HCT116 (cell line): ENCODE measurements at regions not wholly inside any gene's neighbourhood (a gene's known extent, or its start where the extent isn't known, plus 50 kb on each side); places are given as distances from the start of the nearest gene placed in this dataset.

ENCODE experiments used
- ATAC-seq: fragments of 200-7000 bp; cut with Tn5 transposase; 2 replicates; pipeline ENCODE4 v1.9.1; 2020; ENCODE audit warnings: mild to moderate bottlenecking, moderate library complexity
- BruUV-seq: library from RNA; stranded (reverse); fragments of 400-500 nt; replicated peaks from 2 replicates; lab custom pipeline; 2021; lab: Mats Ljungman, UMichigan
- CTCF ChIA-PET: fragments of 300-600 bp; sonication (Branson Sonifier 250); formaldehyde crosslinking; loops from one replicate; lab custom pipeline; 2021; ENCODE audit warnings: antibody characterized with exemption; lab: Charles Lee
- POLR2A ChIA-PET: fragments of 300-600, 350-600 bp; sonication (Branson Sonifier 250); formaldehyde crosslinking; loops from one replicate; lab custom pipeline; 2021; ENCODE audit warnings: antibody characterized with exemption; lab: Charles Lee
- RAD21 ChIA-PET, 2 experiments: fragments of 300-600 bp; sonication (Branson Sonifier 250); formaldehyde crosslinking; loops; one replicate each; lab custom pipeline; 2023; ENCODE audit warnings: low total read pairs in 2 of 2; ENCODE audit not compliant: uncharacterized antibody in 2 of 2, unreplicated experiment in 2 of 2, low non-redundant PET in 1 of 2; lab: Charles Lee
- DNase-seq: peaks from one replicate; pipeline ENCODE4 v3.0.0-alpha.2; 2010; ENCODE audit warnings: low read depth, low spot score
- H2AFZ ChIP-seq: fragments of 200-600 bp; shearing (Covaris generic), sonication (generic); 2 replicates; pipeline ENCODE4 v1.6.1; 2017; ENCODE audit warnings: low read depth, mixed run types, mixed read lengths, antibody characterized with exemption, low read length; ENCODE audit not compliant: poor library complexity, severe bottlenecking
- H3K27ac ChIP-seq: 2 replicates; pipeline ENCODE4 v1.5.1; 2012; ENCODE audit warnings: low read depth, low read length
- H3K27me3 ChIP-seq: fragments of 200-600 bp; sonication (generic); 2 replicates; pipeline ENCODE4 v1.6.1; 2016; ENCODE audit warnings: mixed run types, low read length, mixed read lengths; ENCODE audit not compliant: insufficient read depth
- H3K36me3 ChIP-seq, 2 experiments: fragments of 200-500 bp in 1 of 2; fragments of 200-600 bp in 1 of 2; sonication (Bioruptor generic) in 1 of 2; sonication (generic) in 1 of 2; 2 replicates each; pipeline versions ENCODE4 v1.5.1 to v1.6.1; 2014 to 2016; ENCODE audit warnings: low read length in 2 of 2, inconsistent platforms in 1 of 2, mixed read lengths in 1 of 2, mixed run types in 1 of 2; ENCODE audit not compliant: insufficient read depth in 2 of 2, control insufficient read depth in 1 of 2
- H3K4me1 ChIP-seq, 2 experiments: fragments of 200-600 bp in 1 of 2; sonication (generic) in 1 of 2; 2 replicates each; pipeline versions ENCODE4 v1.5.1 to v1.6.1; 2012 to 2017; ENCODE audit warnings: low read length in 2 of 2, inconsistent platforms in 1 of 2, mild to moderate bottlenecking in 1 of 2, mixed read lengths in 1 of 2, mixed run types in 1 of 2, moderate library complexity in 1 of 2; ENCODE audit not compliant: insufficient read depth in 2 of 2, control insufficient read depth in 1 of 2
- H3K4me2 ChIP-seq: fragments of 200-600 bp; sonication (generic); 2 replicates; pipeline ENCODE4 v1.6.1; 2017; ENCODE audit warnings: mixed run types, low read length, mixed read lengths
- H3K4me3 ChIP-seq, 2 experiments: fragments of 200-600 bp in 1 of 2; sonication (generic) in 1 of 2; replicated peaks in 1 of 2; 2 replicates each; pipeline ENCODE4 v1.5.1; 2011 to 2016; ENCODE audit warnings: low read length in 2 of 2, control low read depth in 1 of 2, low read depth in 1 of 2, mild to moderate bottlenecking in 1 of 2, mixed read lengths in 1 of 2, mixed run types in 1 of 2
- H3K79me2 ChIP-seq: fragments of 200-600 bp; sonication (generic); 2 replicates; pipeline ENCODE4 v1.6.1; 2017; ENCODE audit warnings: mild to moderate bottlenecking, mixed run types, low read length, moderate library complexity, mixed read lengths; ENCODE audit not compliant: insufficient read depth
- H3K9ac ChIP-seq: fragments of 200-600 bp; sonication (generic); 2 replicates; pipeline ENCODE4 v1.6.1; 2016; ENCODE audit warnings: low read length, mixed read lengths
- H3K9me2 ChIP-seq: fragments of 200-600 bp; sonication (generic), shearing (Covaris generic); 2 replicates; pipeline ENCODE4 v1.6.1; 2017; ENCODE audit warnings: mixed run types, mild to moderate bottlenecking, moderate library complexity; ENCODE audit not compliant: insufficient read depth
- H3K9me3 ChIP-seq, 2 experiments: fragments of 200-500 bp in 1 of 2; fragments of 200-600 bp in 1 of 2; sonication (Bioruptor generic) in 1 of 2; sonication (generic) in 1 of 2; 2 replicates each; pipeline ENCODE4 v1.6.1; 2014 to 2017; ENCODE audit warnings: low read length in 2 of 2, mixed read lengths in 2 of 2, inconsistent platforms in 1 of 2, low read depth in 1 of 2, mild to moderate bottlenecking in 1 of 2, mixed run types in 1 of 2, moderate library complexity in 1 of 2; ENCODE audit not compliant: control insufficient read depth in 1 of 2, insufficient read depth in 1 of 2
- H4K20me1 ChIP-seq: fragments of 200-600 bp; sonication (generic), shearing (Covaris generic); 2 replicates; pipeline ENCODE4 v1.6.1; 2017; ENCODE audit warnings: mixed run types, mild to moderate bottlenecking, moderate library complexity; ENCODE audit not compliant: insufficient read depth
- CBX3 ChIP-seq: IDR thresholded peaks from 2 replicates; pipeline ENCODE4 v1.6.1; 2012; ENCODE audit warnings: low read depth
- CEBPB ChIP-seq: IDR thresholded peaks from 2 replicates; pipeline ENCODE4 v1.6.1; 2012; ENCODE audit warnings: low read depth
- ELF1 ChIP-seq: IDR thresholded peaks from 2 replicates; pipeline ENCODE4 v1.6.1; 2012; ENCODE audit warnings: low read depth, borderline replicate concordance
- EZH2 ChIP-seq: fragments of 200-600 bp; sonication (generic); IDR thresholded peaks from 2 replicates; pipeline ENCODE4 v1.6.1; 2017; ENCODE audit warnings: antibody characterized with exemption, mixed run types
- FOSL1 ChIP-seq: IDR thresholded peaks from 2 replicates; pipeline ENCODE4 v1.6.1; 2012; ENCODE audit warnings: low read depth
- JUND ChIP-seq: IDR thresholded peaks from 2 replicates; pipeline ENCODE4 v1.6.1; 2012
- MAX ChIP-seq: IDR thresholded peaks from 2 replicates; pipeline ENCODE4 v1.6.1; 2012
- POLR2A ChIP-seq: IDR thresholded peaks from 2 replicates; pipeline ENCODE4 v1.7.0; 2011; ENCODE audit warnings: borderline replicate concordance; ENCODE audit not compliant: insufficient read depth, insufficient read length; ENCODE audit errors: extremely low read depth
- POLR2AphosphoS5 ChIP-seq: IDR thresholded peaks from 2 replicates; pipeline ENCODE4 v1.6.1; 2011; ENCODE audit warnings: mild to moderate bottlenecking, low read depth, low read length, moderate library complexity
- RAD21 ChIP-seq: IDR thresholded peaks from 2 replicates; pipeline ENCODE4 v1.6.1; 2012; ENCODE audit warnings: low read depth, mild to moderate bottlenecking
- SRF ChIP-seq: IDR thresholded peaks from 2 replicates; pipeline ENCODE4 v1.6.1; 2012; ENCODE audit warnings: low read depth
- TCF7L2 ChIP-seq: IDR thresholded peaks from 2 replicates; pipeline ENCODE4 v1.7.0; 2011; ENCODE audit warnings: borderline replicate concordance, inconsistent platforms; ENCODE audit not compliant: insufficient read depth, insufficient read length; ENCODE audit errors: extremely low read depth
- ZFX ChIP-seq: fragments of 450-650 bp; IDR thresholded peaks from 2 replicates; pipeline ENCODE4 v1.6.1; 2017
- intact Hi-C: fragments of 100-400 bp; cut with micrococcal nuclease; formaldehyde crosslinking; loops from 2 replicates; pipeline ENCODE4 v1.10.0; 2022
- TF ChIP-seq, protein P1 (sequence below): IDR thresholded peaks from 2 replicates; pipeline ENCODE4 v1.6.1; 2012; ENCODE audit warnings: low read depth

GRCh38 chr15:62950462-62950931, 92.0 kb upstream of the TPM1 start:
- peaks cover 5% of the 10 kb centered on the region; the same call in 1 of the 2 replicates for H3K27me3 ChIP-seq
- POLR2A ChIA-PET: no interaction called here

More at GRCh38 chr15:62950462-62950931, 92.0 kb upstream of the TPM1 start:
- H3K9ac ChIP-seq: no peak overlapping the region
- no peaks in the 10 kb centered on the region for H3K9me3 ChIP-seq
- no peak for ATAC-seq
- DNase-seq: no peak
- intact Hi-C loops: no loop called here
- H4K20me1 ChIP-seq: no peaks in the 10 kb centered on the region
- CTCF ChIA-PET: no interaction called here
- no peak for TF ChIP-seq ZFX
- no peak for TF ChIP-seq MAX
- TF ChIP-seq SRF: no peak
- no peak for TF ChIP-seq ELF1
- no peak for TF ChIP-seq JUND
- no peak for TF ChIP-seq POLR2A
- TF ChIP-seq, protein P1, sequence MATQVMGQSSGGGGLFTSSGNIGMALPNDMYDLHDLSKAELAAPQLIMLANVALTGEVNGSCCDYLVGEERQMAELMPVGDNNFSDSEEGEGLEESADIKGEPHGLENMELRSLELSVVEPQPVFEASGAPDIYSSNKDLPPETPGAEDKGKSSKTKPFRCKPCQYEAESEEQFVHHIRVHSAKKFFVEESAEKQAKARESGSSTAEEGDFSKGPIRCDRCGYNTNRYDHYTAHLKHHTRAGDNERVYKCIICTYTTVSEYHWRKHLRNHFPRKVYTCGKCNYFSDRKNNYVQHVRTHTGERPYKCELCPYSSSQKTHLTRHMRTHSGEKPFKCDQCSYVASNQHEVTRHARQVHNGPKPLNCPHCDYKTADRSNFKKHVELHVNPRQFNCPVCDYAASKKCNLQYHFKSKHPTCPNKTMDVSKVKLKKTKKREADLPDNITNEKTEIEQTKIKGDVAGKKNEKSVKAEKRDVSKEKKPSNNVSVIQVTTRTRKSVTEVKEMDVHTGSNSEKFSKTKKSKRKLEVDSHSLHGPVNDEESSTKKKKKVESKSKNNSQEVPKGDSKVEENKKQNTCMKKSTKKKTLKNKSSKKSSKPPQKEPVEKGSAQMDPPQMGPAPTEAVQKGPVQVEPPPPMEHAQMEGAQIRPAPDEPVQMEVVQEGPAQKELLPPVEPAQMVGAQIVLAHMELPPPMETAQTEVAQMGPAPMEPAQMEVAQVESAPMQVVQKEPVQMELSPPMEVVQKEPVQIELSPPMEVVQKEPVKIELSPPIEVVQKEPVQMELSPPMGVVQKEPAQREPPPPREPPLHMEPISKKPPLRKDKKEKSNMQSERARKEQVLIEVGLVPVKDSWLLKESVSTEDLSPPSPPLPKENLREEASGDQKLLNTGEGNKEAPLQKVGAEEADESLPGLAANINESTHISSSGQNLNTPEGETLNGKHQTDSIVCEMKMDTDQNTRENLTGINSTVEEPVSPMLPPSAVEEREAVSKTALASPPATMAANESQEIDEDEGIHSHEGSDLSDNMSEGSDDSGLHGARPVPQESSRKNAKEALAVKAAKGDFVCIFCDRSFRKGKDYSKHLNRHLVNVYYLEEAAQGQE: no peak
- TF ChIP-seq POLR2AphosphoS5: no peak
- TF ChIP-seq CEBPB: no peak
- no peak for TF ChIP-seq CBX3
- no peak for TF ChIP-seq FOSL1
- TF ChIP-seq EZH2: no peak
- no peak for TF ChIP-seq TCF7L2
- TF ChIP-seq RAD21: no peak
- no peak overlapping the region for H3K4me3 ChIP-seq
- BruUV-seq: no TSS peak
- H3K4me1 ChIP-seq: no peaks in the 10 kb centered on the region
- H3K4me2 ChIP-seq: no peak overlapping the region
- H3K9me2 ChIP-seq: no peaks in the 10 kb centered on the region
- H3K27ac ChIP-seq: no peak overlapping the region
- RAD21 ChIA-PET: no interaction called here
- H2AFZ ChIP-seq: no peak overlapping the region
- no peaks in the 10 kb centered on the region for H3K36me3 ChIP-seq
- no peaks in the 10 kb centered on the region for H3K79me2 ChIP-seq
